ENCODE measurements at regions not wholly inside any gene's neighbourhood (a gene's known extent, or its start where the extent isn't known, plus 50 kb on each side); places are given as distances from the start of the nearest gene placed in this dataset.
"Not testable (repeated sequence)": the region's sequence is repeated elsewhere in the genome, so short reads cannot be mapped to it uniquely, and the experiment has no call there.

DNA sequence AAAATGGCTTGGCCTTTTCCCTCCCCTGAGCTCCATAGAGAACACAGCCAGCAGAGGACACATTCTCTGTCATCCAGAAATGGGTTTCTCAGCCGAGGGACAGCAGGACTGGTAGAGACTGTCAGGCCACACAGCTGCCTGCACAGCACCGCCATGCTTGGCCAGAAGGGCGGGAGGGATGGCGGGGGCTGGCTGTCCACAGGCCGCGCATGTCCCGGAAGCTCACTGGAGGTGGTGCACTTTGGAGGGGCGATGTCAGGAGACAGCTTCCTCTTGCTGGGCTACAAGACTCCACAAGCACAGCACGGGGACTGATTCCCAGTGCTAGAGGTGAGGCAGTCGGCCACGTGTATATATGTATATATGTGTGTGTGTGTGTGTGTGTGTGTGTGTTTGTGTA is 125.3 kb downstream of the GOLGA6L4 start:
- in situ Hi-C loops (cut with HindIII; ENCODE audit: low pct_unique_long_range_greater_than_20kb, low sequenced_read_pairs) = not testable (repeated sequence)

DNA sequence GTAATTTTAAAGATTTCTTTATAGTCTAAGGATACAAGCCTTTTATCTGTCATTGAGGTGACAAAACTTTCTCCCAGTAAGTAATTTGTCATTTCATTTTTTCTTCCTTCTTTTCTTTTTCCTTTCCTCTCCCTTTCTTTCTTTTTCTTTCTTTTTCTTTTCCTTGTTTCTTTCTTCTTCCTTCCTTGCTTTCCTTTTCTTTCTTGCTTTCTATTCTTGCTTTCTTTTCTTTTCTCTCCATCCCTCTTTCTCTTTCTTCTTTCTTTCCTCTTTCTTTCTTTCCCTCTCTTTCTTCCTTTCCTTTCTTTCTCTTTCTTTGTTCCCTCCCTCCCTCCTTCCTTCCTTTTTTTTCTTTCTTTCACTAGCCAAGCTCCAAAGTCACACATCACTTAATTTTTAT is 148.8 kb downstream of the GOLGA6L4 start:
- in situ Hi-C loops (cut with HindIII; ENCODE audit: low pct_unique_long_range_greater_than_20kb, low sequenced_read_pairs); DNase-seq (ENCODE audit: low read depth in 1 of 2, low spot score in 1 of 2): not testable (repeated sequence)

More for the DNA sequence above, 125.3 kb downstream of the GOLGA6L4 start:
- not testable (repeated sequence) for DNase-seq (ENCODE audit: low read depth in 1 of 2, low spot score in 1 of 2)

GRCh38 chr15:84387086-84387485 is 151.5 kb downstream of the GOLGA6L4 start:
- TF ChIP-seq JUND (IDR thresholded peaks at IDR 0.05; ENCODE audit: low read depth) = no peak
- no peak for DNase-seq (ENCODE audit: low read depth in 1 of 2, low spot score in 1 of 2)
- in situ Hi-C loops (cut with HindIII; ENCODE audit: low pct_unique_long_range_greater_than_20kb, low sequenced_read_pairs) = no loop called here

GRCh38 chr15:84388201-84388600 is 152.6 kb downstream of the GOLGA6L4 start:
- DNase-seq (ENCODE audit: low read depth in 1 of 2, low spot score in 1 of 2) = not testable (repeated sequence)

GRCh38 chr15:84388638-84389037 is 153.1 kb downstream of the GOLGA6L4 start:
- in situ Hi-C loops (cut with HindIII; ENCODE audit: low pct_unique_long_range_greater_than_20kb, low sequenced_read_pairs); DNase-seq (ENCODE audit: low read depth in 1 of 2, low spot score in 1 of 2): not testable (repeated sequence)

More at GRCh38 chr15:84388201-84388600, 152.6 kb downstream of the GOLGA6L4 start:
- in situ Hi-C loops (cut with HindIII; ENCODE audit: low pct_unique_long_range_greater_than_20kb, low sequenced_read_pairs) = not testable (repeated sequence)

DNA sequence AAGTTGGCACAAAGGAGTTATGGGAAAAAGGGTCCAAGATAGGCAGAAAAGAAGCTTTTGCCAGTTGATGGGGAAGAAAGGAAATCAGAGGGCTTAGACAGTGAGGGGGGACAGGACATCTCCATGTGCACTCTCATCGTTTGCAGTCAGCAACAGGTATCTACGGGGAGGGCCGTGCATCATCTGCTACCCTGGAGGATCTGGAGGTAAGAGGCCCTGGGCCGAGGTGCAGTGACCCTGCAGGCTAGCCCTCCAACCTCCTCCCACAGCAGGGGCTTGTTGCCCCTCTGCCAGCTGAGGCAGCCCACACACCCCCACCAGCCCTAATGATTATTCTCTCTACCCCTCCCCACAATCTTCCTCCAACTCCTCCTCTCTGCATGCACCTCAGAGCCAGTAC is 154.8 kb downstream of the GOLGA6L4 start:
- in situ Hi-C loops (cut with HindIII; ENCODE audit: low pct_unique_long_range_greater_than_20kb, low sequenced_read_pairs); DNase-seq (ENCODE audit: low read depth in 1 of 2, low spot score in 1 of 2): not testable (repeated sequence)

- in situ Hi-C loops (cut with HindIII; ENCODE audit: low pct_unique_long_range_greater_than_20kb, low sequenced_read_pairs) = no loop called here
- no peak for TF ChIP-seq JUND (IDR thresholded peaks at IDR 0.05; ENCODE audit: low read depth)
- no peak for DNase-seq (ENCODE audit: low read depth in 1 of 2, low spot score in 1 of 2)
Observed at GRCh38 chr15:84391191-84391590, 155.6 kb downstream of the GOLGA6L4 start.

DNA sequence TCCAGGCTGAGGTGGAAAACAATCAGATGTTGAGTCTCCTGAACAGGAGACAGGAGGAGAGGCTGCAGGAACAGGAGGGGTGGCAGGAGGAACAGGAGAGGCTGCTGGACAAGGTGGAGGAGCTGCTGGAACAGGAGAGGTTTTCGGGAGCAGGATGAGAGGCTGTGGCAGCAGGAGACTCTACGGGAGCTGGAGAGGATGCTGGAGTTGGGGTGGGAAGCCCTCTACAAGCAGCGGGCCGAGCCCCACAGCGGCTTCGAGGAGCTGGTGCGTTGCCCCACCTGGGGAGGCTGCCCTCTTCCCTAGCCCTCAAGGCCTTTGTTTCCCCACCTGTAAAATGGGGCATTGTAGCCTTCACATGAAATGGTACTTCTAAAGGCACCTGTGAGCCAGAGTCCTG is 156.4 kb downstream of the GOLGA6L4 start:
- DNase-seq (ENCODE audit: low read depth in 1 of 2, low spot score in 1 of 2); in situ Hi-C loops (cut with HindIII; ENCODE audit: low pct_unique_long_range_greater_than_20kb, low sequenced_read_pairs): not testable (repeated sequence)

DNA sequence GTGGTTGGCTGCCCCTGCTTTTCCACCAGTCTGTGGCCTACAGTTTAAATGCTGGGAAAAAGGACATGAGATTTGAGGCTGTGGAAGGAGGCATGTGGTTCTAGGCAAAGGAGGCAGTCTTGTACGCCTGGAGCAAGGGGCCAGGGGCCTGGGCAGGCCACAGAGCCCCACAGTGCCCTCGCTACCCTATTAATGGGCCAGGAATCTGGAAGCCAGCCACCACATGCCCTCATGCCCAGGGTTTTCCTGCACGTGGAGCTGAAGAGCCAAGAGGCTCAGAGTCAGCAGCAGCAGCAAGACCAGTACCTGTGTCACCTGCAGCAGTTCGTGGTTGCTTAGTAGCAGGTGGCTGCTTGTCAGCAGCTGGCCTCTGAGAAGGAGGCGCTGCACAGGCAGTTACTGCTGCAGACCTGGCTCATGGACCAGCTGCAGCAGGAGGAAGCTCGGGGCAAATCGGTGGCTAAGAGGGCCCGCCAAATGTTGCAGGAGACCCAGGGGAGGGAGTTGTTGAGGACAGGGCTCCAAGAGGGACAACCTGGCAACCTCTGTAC is 157.9 kb downstream of the GOLGA6L4 start:
- DNase-seq (ENCODE audit: low read depth in 1 of 2, low spot score in 1 of 2) = peak in 1 of 2 experiments; percentile 34
- in situ Hi-C loops (cut with HindIII; ENCODE audit: low pct_unique_long_range_greater_than_20kb, low sequenced_read_pairs) = not testable (repeated sequence)

- DNase-seq (ENCODE audit: low read depth in 1 of 2, low spot score in 1 of 2); in situ Hi-C loops (cut with HindIII; ENCODE audit: low pct_unique_long_range_greater_than_20kb, low sequenced_read_pairs): not testable (repeated sequence)
Observed at GRCh38 chr15:84393966-84394365, 158.4 kb downstream of the GOLGA6L4 start.

DNA sequence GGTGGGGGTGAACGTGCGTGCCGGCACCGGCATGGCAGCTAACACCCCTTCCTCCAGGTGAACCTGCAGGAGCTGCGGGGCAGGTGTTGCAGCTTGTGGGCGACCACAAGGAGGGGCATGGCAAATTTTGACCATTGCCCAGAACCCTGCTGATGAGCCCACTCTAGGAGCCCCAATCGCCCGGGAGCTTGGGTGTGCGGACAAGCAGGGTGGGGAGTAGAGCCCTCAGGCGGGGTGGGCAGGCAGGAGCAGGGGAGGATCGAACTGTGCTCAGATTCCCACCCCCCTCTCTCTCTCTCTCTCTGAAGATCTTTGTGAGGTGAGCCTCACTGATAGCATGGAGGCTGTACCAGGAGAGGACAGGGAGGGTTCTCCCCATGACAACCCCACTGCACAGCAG is 159.8 kb downstream of the GOLGA6L4 start:
- DNase-seq (ENCODE audit: low read depth in 1 of 2, low spot score in 1 of 2); in situ Hi-C loops (cut with HindIII; ENCODE audit: low pct_unique_long_range_greater_than_20kb, low sequenced_read_pairs): not testable (repeated sequence)

- in situ Hi-C loops (cut with HindIII; ENCODE audit: low pct_unique_long_range_greater_than_20kb, low sequenced_read_pairs); DNase-seq (ENCODE audit: low read depth in 1 of 2, low spot score in 1 of 2): not testable (repeated sequence)
Observed at GRCh38 chr15:84395881-84396280, 160.3 kb downstream of the GOLGA6L4 start.

- DNase-seq (ENCODE audit: low read depth in 1 of 2, low spot score in 1 of 2); in situ Hi-C loops (cut with HindIII; ENCODE audit: low pct_unique_long_range_greater_than_20kb, low sequenced_read_pairs): not testable (repeated sequence)
Observed at GRCh38 chr15:84397066-84397465, 161.5 kb downstream of the GOLGA6L4 start.

DNA sequence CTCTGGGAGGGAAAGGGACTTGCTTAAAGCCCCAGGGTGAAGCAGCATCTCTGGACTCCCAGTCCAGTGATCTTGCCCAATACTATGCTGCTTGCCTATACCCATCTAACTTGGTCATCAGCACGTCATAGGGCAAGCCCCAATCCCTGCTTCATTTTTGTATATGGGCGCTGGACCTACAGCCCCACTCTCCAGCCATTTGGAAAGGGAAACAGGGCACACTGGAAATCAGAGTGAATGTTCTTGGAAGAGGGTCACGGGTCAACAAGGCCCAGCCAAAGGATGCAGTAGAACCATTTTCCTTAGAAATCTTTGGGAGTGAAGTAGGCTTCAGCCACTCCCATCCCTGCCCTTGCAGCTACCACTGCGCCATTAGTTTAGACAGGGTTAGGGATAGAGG is 162.5 kb downstream of the GOLGA6L4 start:
- in situ Hi-C loops (cut with HindIII; ENCODE audit: low pct_unique_long_range_greater_than_20kb, low sequenced_read_pairs) = not testable (repeated sequence)

More for the DNA sequence above, 162.5 kb downstream of the GOLGA6L4 start:
- not testable (repeated sequence) for DNase-seq (ENCODE audit: low read depth in 1 of 2, low spot score in 1 of 2)

Data from T47D (cell line).